Sigmoid colon (tissue), 4 donors: ENCODE measurements at regions not wholly inside any gene's neighbourhood (a gene's known extent, or its start where the extent isn't known, plus 50 kb on each side); places are given as distances from the start of the nearest gene placed in this dataset.

Source experiments
- CTCF ChIP-seq, 4 experiments: fragments of 450-650 bp in 3 of 4; fragments of 200-600 bp in 1 of 4; IDR thresholded peaks; one replicate each; pipeline ENCODE4 v1.5.1; 2016 to 2019; ENCODE audit warnings: antibody characterized with exemption in 4 of 4, mild to moderate bottlenecking in 3 of 4, moderate library complexity in 2 of 4
- EP300 ChIP-seq, 4 donors: sonication (generic); formaldehyde crosslinking; IDR thresholded peaks; one replicate each; pipeline ENCODE4 v1.6.1; 2017; ENCODE audit warnings: antibody characterized with exemption in 4 of 4
- POLR2A ChIP-seq, 2 donors: fragments of 450-650 bp; IDR thresholded peaks; one replicate each; pipeline ENCODE4 v1.6.1; 2016; ENCODE audit warnings: antibody characterized with exemption in 2 of 2, mild to moderate bottlenecking in 2 of 2, moderate library complexity in 2 of 2

- TF ChIP-seq CTCF (IDR thresholded peaks at IDR 0.05): no peak
- no peak for TF ChIP-seq EP300 (IDR thresholded peaks at IDR 0.05)
- TF ChIP-seq POLR2A (IDR thresholded peaks at IDR 0.05): no peak
These were observed 400.2 kb downstream of the BCL11B start for GRCh38 chr14:98871796-98872195.
